CD14-positive monocyte (primary cell): ENCODE measurements at regions not wholly inside any gene's neighbourhood (a gene's known extent, or its start where the extent isn't known, plus 50 kb on each side); places are given as distances from the start of the nearest gene placed in this dataset.

Experiments used
- DNase-seq, 3 donors: peaks; one replicate each; pipeline ENCODE4 v3.0.0-alpha.2; 2011 to 2022
- H2AFZ ChIP-seq: 2 replicates; pipeline ENCODE4 v1.6.0; 2012; ENCODE audit warnings: mild to moderate bottlenecking, low read depth, low read length, inconsistent platforms; ENCODE audit not compliant: insufficient read depth, poor library complexity, severe bottlenecking
- H3K27ac ChIP-seq, 2 donors: 1 replicate in 1 of 2; 2 replicates in 1 of 2; pipeline ENCODE4 v1.5.1; 2012 to 2013; ENCODE audit warnings: low read length in 2 of 2, control low read depth in 1 of 2, inconsistent platforms in 1 of 2, low read depth in 1 of 2, mild to moderate bottlenecking in 1 of 2
- H3K27me3 ChIP-seq, 2 donors: one replicate each; pipeline versions ENCODE4 v1.6.0 to v1.6.1; 2011 to 2013; ENCODE audit warnings: low read length in 2 of 2; ENCODE audit not compliant: control insufficient read depth in 2 of 2, insufficient read depth in 2 of 2
- H3K36me3 ChIP-seq, 2 donors: replicated peaks in 1 of 2; 1 replicate in 1 of 2; 2 replicates in 1 of 2; pipeline versions ENCODE4 v1.5.1 to v1.6.1; 2012 to 2013; ENCODE audit warnings: low read length in 2 of 2, control low read depth in 1 of 2, inconsistent platforms in 1 of 2, mild to moderate bottlenecking in 1 of 2; ENCODE audit not compliant: insufficient read depth in 2 of 2, control insufficient read depth in 1 of 2
- H3K4me1 ChIP-seq, 2 donors: 1 replicate in 1 of 2; 2 replicates in 1 of 2; pipeline versions ENCODE4 v1.5.1 to v1.6.1; 2012 to 2013; ENCODE audit warnings: low read length in 2 of 2, control low read depth in 1 of 2, inconsistent platforms in 1 of 2, mild to moderate bottlenecking in 1 of 2, moderate library complexity in 1 of 2; ENCODE audit not compliant: insufficient read depth in 2 of 2, control insufficient read depth in 1 of 2
- H3K4me2 ChIP-seq: replicated peaks from 2 replicates; pipeline ENCODE3; 2012; ENCODE audit warnings: low read length, moderate library complexity, mild to moderate bottlenecking; ENCODE audit not compliant: poor library complexity, severe bottlenecking; ENCODE audit errors: extremely low read depth
- H3K4me3 ChIP-seq, 3 experiments: fragments of 200-600 bp in 1 of 3; sonication (generic) in 1 of 3; replicated peaks in 1 of 3; 1 replicate in 2 of 3; 2 replicates in 1 of 3; pipeline ENCODE4 v1.5.1; 2011 to 2013; ENCODE audit warnings: low read length in 3 of 3, mild to moderate bottlenecking in 3 of 3, control low read depth in 2 of 3, low read depth in 2 of 3, inconsistent platforms in 1 of 3, moderate library complexity in 1 of 3
- H3K79me2 ChIP-seq: 2 replicates; pipeline ENCODE4 v1.6.0; 2012; ENCODE audit warnings: mild to moderate bottlenecking, control low read depth, inconsistent platforms, low read length, moderate library complexity; ENCODE audit not compliant: insufficient read depth
- H3K9ac ChIP-seq: 2 replicates; pipeline ENCODE4 v1.6.0; 2017; ENCODE audit warnings: low read length, mild to moderate bottlenecking; ENCODE audit not compliant: insufficient read depth, poor library complexity, severe bottlenecking
- H3K9me3 ChIP-seq, 2 donors: replicated peaks in 1 of 2; 1 replicate in 1 of 2; 2 replicates in 1 of 2; pipeline versions ENCODE4 v1.5.1 to v1.6.1; 2012 to 2013; ENCODE audit warnings: low read length in 2 of 2, control low read depth in 1 of 2; ENCODE audit not compliant: control insufficient read depth in 1 of 2, insufficient read depth in 1 of 2
- H4K20me1 ChIP-seq: 2 replicates; pipeline ENCODE4 v1.6.0; 2012; ENCODE audit warnings: mild to moderate bottlenecking, low read length, control low read depth, moderate library complexity; ENCODE audit not compliant: insufficient read depth
- H3K27ac Mint-ChIP-seq, 7 donors: one replicate each; pipeline ENCODE4 v1.8.0; 2020; ENCODE audit warnings: mild to moderate bottlenecking in 7 of 7, mixed read lengths in 7 of 7, moderate library complexity in 6 of 7, inconsistent platforms in 2 of 7
- H3K27me3 Mint-ChIP-seq, 3 donors: one replicate each; pipeline ENCODE4 v1.8.0; 2021 to 2022; ENCODE audit warnings: low read depth in 3 of 3, mild to moderate bottlenecking in 3 of 3, mixed read lengths in 3 of 3, moderate library complexity in 3 of 3, inconsistent platforms in 1 of 3
- H3K36me3 Mint-ChIP-seq, 2 donors: one replicate each; pipeline ENCODE4 v1.8.0; 2020; ENCODE audit warnings: mixed read lengths in 2 of 2, inconsistent platforms in 1 of 2, mild to moderate bottlenecking in 1 of 2
- H3K4me1 Mint-ChIP-seq: one replicate; pipeline ENCODE4 v1.8.0; 2020; ENCODE audit warnings: mild to moderate bottlenecking, mixed read lengths
- H3K4me3 Mint-ChIP-seq, 2 donors: one replicate each; pipeline ENCODE4 v1.8.0; 2020; ENCODE audit warnings: mild to moderate bottlenecking in 2 of 2, mixed read lengths in 2 of 2, moderate library complexity in 1 of 2
- H3K9me3 Mint-ChIP-seq, 7 donors: one replicate each; pipeline ENCODE4 v1.8.0; 2020 to 2022; ENCODE audit warnings: mixed read lengths in 7 of 7, mild to moderate bottlenecking in 6 of 7, moderate library complexity in 6 of 7, inconsistent platforms in 2 of 7
- CTCF ChIP-seq: fragments of 200-600 bp; IDR thresholded peaks from one replicate; pipeline ENCODE4 v1.8.0; 2022; ENCODE audit warnings: antibody characterized with exemption, mild to moderate bottlenecking
- WGBS: methylation state at CpG from one replicate; pipeline ENCODE4 v1.1.5; 2013; ENCODE audit warnings: missing lambda C conversion rate; ENCODE audit not compliant: insufficient coverage; 5-methylcytosine and 5-hydroxymethylcytosine counted together
- intact Hi-C, 2 donors: fragments of 100-400 bp; cut with micrococcal nuclease; formaldehyde crosslinking; loops; one replicate each; pipeline versions ENCODE4 v1.15.0 to v1.15.1; 2023

- Histone ChIP-seq H4K20me1 (no peaks in the 10 kb centered on the region), H3K36me3 (no peaks in the 10 kb centered on the region), H3K9ac (no peak overlapping the region), H3K4me2 (no peak overlapping the region), H3K27me3 (no peaks in the 10 kb centered on the region), H3K27ac (no peak overlapping the region), H3K79me2 (no peaks in the 10 kb centered on the region), H2AFZ (no peak overlapping the region), H3K9me3 (no peaks in the 10 kb centered on the region), H3K4me3 (no peak overlapping the region), H3K4me1 (no peaks in the 10 kb centered on the region)
- DNase-seq: no peak
- Mint-ChIP-seq H3K27me3 (peaks cover 0 to 2% (median 0%) of the 10 kb centered on the region in 3 donors), H3K36me3 (no peaks in the 10 kb centered on the region), H3K4me3 (no peak overlapping the region), H3K9me3 (peaks cover 0 to 11% (median 6%) of the 10 kb centered on the region in 7 donors), H3K27ac (no peak overlapping the region), H3K4me1 (no peaks in the 10 kb centered on the region)
- intact Hi-C loops: no loop called here
- no peak for TF ChIP-seq CTCF
- 100% methylated on average over 1 of the region's 5 CpGs for WGBS
These were observed 290.2 kb downstream of the SOX4 start for GRCh38 chr6:21883595-21884328.

GRCh38 chr6:21885111-21885510, 291.6 kb downstream of the SOX4 start:
- Mint-ChIP-seq H3K27me3 (peaks cover 0 to 2% (median 0%) of the 10 kb centered on the region in 3 donors), H3K27ac (no peak overlapping the region), H3K9me3 (peaks cover 0 to 9% (median 3%) of the 10 kb centered on the region in 7 donors), H3K4me3 (no peak overlapping the region), H3K36me3 (no peaks in the 10 kb centered on the region), H3K4me1 (no peaks in the 10 kb centered on the region)
- TF ChIP-seq CTCF: no peak
- Histone ChIP-seq H2AFZ (no peak overlapping the region), H3K4me3 (no peak overlapping the region), H3K9ac (no peak overlapping the region), H4K20me1 (no peaks in the 10 kb centered on the region), H3K79me2 (no peaks in the 10 kb centered on the region), H3K4me2 (no peak overlapping the region), H3K4me1 (no peaks in the 10 kb centered on the region), H3K27me3 (no peaks in the 10 kb centered on the region), H3K36me3 (no peaks in the 10 kb centered on the region), H3K27ac (no peak overlapping the region), H3K9me3 (no peaks in the 10 kb centered on the region)
- WGBS: 100% methylated on average over 1 of the region's 1 CpG
- DNase-seq: no peak
- intact Hi-C loops: no loop called here
